ENCODE measurements at regions not wholly inside any gene's neighbourhood (a gene's known extent, or its start where the extent isn't known, plus 50 kb on each side); places are given as distances from the start of the nearest gene placed in this dataset.

DNA sequence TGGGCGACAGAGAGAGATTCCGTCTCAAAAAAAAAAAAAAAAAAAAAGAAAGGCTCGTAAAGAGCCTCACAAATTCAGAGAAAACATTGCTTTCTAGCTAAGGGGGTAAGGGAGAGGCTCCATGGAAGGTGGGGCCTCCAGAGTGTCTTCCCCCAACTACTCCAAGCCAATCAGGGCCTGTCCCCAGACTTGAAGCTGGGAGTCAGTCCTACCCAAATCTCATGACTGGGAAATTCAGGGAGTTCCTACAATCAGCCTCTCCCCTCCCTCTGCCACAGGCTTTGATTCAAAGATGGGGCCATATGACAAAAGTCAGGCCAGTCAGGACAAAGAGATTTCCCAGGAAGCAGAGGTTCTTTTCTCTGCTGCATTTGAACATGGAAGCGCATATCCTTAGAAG, 63.0 kb upstream of the NUP160 start:
- 100% methylated on average over 4 of the region's 4 CpGs for WGBS (ENCODE audit: low lambda C conversion rate)
- Histone ChIP-seq H3K79me2 (ENCODE audit: insufficient read depth) (no peaks in the 10 kb centered on the region), H2AFZ (ENCODE audit: low read depth) (no peak overlapping the region), H3K4me1 (ENCODE audit: control insufficient read depth in 1 of 2, insufficient read depth in 2 of 2, low read depth in 1 of 2, low read length in 1 of 2) (peaks cover 11 to 15% of the 10 kb centered on the region in 2 experiments; a peak in 2 of 4 replicates), H3K27me3 (ENCODE audit: insufficient read depth) (no peaks in the 10 kb centered on the region), H3K4me3 (ENCODE audit: low read depth in 2 of 2, low read length in 1 of 2) (no peak overlapping the region), H3K27ac (ENCODE audit: low read depth in 2 of 2, low read length in 1 of 2) (no peak overlapping the region), H3K9me3 (no peaks in the 10 kb centered on the region), H3K9ac (no peak overlapping the region), H3K4me2 (no peak overlapping the region), H3F3A (replicated peaks; ENCODE audit: insufficient read depth) (peaks cover 3% of the 10 kb centered on the region), H3K36me3 (replicated peaks in 1 of 2; ENCODE audit: control insufficient read depth in 1 of 2, insufficient read depth in 2 of 2, low read length in 1 of 2) (no peaks in the 10 kb centered on the region), H4K20me1 (ENCODE audit: insufficient read depth) (no peaks in the 10 kb centered on the region), H3K9me2 (no peaks in the 10 kb centered on the region)
- no peak for DNase-seq
- ChIA-PET POLR2A (no interaction called here), CTCF (interaction anchor here (1.5 kb wide), 1 partner anchor 58 kb away, joined by 4 read pairs; no protein-coding TSS in a partner anchor)
- TF ChIP-seq RAD21 (IDR thresholded peaks at IDR 0.05; ENCODE audit: low read length), result no peak
- no peak for TF ChIP-seq RCOR1 (IDR thresholded peaks at IDR 0.05; ENCODE audit: low read length)
- TF ChIP-seq, protein P1, sequence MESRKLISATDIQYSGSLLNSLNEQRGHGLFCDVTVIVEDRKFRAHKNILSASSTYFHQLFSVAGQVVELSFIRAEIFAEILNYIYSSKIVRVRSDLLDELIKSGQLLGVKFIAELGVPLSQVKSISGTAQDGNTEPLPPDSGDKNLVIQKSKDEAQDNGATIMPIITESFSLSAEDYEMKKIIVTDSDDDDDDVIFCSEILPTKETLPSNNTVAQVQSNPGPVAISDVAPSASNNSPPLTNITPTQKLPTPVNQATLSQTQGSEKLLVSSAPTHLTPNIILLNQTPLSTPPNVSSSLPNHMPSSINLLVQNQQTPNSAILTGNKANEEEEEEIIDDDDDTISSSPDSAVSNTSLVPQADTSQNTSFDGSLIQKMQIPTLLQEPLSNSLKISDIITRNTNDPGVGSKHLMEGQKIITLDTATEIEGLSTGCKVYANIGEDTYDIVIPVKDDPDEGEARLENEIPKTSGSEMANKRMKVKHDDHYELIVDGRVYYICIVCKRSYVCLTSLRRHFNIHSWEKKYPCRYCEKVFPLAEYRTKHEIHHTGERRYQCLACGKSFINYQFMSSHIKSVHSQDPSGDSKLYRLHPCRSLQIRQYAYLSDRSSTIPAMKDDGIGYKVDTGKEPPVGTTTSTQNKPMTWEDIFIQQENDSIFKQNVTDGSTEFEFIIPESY (IDR thresholded peaks at IDR 0.05; ENCODE audit: borderline replicate concordance, low read depth), result no peak
- no peak for TF ChIP-seq NFIC (IDR thresholded peaks at IDR 0.05; ENCODE audit: borderline replicate concordance)
- no peak for TF ChIP-seq SIN3A (IDR thresholded peaks at IDR 0.05; ENCODE audit: borderline replicate concordance, low read depth, low read length)
- TF ChIP-seq, protein P2, sequence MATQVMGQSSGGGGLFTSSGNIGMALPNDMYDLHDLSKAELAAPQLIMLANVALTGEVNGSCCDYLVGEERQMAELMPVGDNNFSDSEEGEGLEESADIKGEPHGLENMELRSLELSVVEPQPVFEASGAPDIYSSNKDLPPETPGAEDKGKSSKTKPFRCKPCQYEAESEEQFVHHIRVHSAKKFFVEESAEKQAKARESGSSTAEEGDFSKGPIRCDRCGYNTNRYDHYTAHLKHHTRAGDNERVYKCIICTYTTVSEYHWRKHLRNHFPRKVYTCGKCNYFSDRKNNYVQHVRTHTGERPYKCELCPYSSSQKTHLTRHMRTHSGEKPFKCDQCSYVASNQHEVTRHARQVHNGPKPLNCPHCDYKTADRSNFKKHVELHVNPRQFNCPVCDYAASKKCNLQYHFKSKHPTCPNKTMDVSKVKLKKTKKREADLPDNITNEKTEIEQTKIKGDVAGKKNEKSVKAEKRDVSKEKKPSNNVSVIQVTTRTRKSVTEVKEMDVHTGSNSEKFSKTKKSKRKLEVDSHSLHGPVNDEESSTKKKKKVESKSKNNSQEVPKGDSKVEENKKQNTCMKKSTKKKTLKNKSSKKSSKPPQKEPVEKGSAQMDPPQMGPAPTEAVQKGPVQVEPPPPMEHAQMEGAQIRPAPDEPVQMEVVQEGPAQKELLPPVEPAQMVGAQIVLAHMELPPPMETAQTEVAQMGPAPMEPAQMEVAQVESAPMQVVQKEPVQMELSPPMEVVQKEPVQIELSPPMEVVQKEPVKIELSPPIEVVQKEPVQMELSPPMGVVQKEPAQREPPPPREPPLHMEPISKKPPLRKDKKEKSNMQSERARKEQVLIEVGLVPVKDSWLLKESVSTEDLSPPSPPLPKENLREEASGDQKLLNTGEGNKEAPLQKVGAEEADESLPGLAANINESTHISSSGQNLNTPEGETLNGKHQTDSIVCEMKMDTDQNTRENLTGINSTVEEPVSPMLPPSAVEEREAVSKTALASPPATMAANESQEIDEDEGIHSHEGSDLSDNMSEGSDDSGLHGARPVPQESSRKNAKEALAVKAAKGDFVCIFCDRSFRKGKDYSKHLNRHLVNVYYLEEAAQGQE (IDR thresholded peaks at IDR 0.05; ENCODE audit: low read depth, low read length), result no peak
- TF ChIP-seq, protein P3, sequence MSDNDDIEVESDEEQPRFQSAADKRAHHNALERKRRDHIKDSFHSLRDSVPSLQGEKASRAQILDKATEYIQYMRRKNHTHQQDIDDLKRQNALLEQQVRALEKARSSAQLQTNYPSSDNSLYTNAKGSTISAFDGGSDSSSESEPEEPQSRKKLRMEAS (IDR thresholded peaks at IDR 0.05; ENCODE audit: low read depth), result no peak
- no peak for TF ChIP-seq ELF1 (IDR thresholded peaks at IDR 0.05)

DNA sequence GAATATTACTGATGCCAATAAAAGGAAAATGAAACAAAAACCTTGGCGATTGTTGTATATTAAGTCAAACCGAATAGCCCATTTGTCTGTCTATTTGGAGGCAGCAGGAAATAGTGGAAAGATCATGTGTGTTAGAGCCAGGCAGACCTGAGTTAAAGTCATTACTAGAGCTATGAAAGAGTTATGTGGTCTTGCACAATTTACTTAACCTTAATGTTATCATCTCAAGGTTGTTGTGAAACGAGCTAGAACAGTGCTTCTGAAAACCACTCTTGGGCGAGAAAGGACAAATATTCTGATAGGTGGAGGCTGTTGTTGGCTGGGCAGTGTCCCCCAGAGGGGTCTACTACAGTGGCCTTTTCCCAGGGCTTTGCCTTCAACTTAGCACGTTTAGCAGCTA, 60.0 kb upstream of the NUP160 start:
- Histone ChIP-seq H3K4me1 (ENCODE audit: control insufficient read depth in 1 of 2, insufficient read depth in 2 of 2, low read depth in 1 of 2, low read length in 1 of 2) (peaks cover 0 to 2% of the 10 kb centered on the region in 2 experiments; a peak in 1 of 4 replicates), H3K79me2 (ENCODE audit: insufficient read depth) (no peaks in the 10 kb centered on the region), H4K20me1 (ENCODE audit: insufficient read depth) (no peaks in the 10 kb centered on the region), H3K4me2 (no peak overlapping the region), H3K27ac (ENCODE audit: low read depth in 2 of 2, low read length in 1 of 2) (no peak overlapping the region), H3K9me2 (no peaks in the 10 kb centered on the region), H3K4me3 (ENCODE audit: low read depth in 2 of 2, low read length in 1 of 2) (no peak overlapping the region), H3K27me3 (ENCODE audit: insufficient read depth) (no peaks in the 10 kb centered on the region), H3F3A (replicated peaks; ENCODE audit: insufficient read depth) (no peaks in the 10 kb centered on the region), H3K36me3 (replicated peaks in 1 of 2; ENCODE audit: control insufficient read depth in 1 of 2, insufficient read depth in 2 of 2, low read length in 1 of 2) (no peaks in the 10 kb centered on the region), H3K9me3 (no peaks in the 10 kb centered on the region), H2AFZ (ENCODE audit: low read depth) (no peak overlapping the region), H3K9ac (no peak overlapping the region)
- no peak for DNase-seq
- 64% methylated on average over 5 of the region's 5 CpGs for WGBS (ENCODE audit: low lambda C conversion rate)
- POLR2A ChIA-PET, result no interaction called here
- CTCF ChIA-PET, result interaction anchor here (1.2 kb wide), 1 partner anchor 43 kb away, joined by 3 read pairs; no protein-coding TSS in a partner anchor
- TF ChIP-seq, protein P1 (IDR thresholded peaks at IDR 0.05; ENCODE audit: borderline replicate concordance, low read depth), result no peak
- TF ChIP-seq, protein P4, sequence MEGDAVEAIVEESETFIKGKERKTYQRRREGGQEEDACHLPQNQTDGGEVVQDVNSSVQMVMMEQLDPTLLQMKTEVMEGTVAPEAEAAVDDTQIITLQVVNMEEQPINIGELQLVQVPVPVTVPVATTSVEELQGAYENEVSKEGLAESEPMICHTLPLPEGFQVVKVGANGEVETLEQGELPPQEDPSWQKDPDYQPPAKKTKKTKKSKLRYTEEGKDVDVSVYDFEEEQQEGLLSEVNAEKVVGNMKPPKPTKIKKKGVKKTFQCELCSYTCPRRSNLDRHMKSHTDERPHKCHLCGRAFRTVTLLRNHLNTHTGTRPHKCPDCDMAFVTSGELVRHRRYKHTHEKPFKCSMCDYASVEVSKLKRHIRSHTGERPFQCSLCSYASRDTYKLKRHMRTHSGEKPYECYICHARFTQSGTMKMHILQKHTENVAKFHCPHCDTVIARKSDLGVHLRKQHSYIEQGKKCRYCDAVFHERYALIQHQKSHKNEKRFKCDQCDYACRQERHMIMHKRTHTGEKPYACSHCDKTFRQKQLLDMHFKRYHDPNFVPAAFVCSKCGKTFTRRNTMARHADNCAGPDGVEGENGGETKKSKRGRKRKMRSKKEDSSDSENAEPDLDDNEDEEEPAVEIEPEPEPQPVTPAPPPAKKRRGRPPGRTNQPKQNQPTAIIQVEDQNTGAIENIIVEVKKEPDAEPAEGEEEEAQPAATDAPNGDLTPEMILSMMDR (IDR thresholded peaks at IDR 0.05), result no peak
- TF ChIP-seq, protein P5, sequence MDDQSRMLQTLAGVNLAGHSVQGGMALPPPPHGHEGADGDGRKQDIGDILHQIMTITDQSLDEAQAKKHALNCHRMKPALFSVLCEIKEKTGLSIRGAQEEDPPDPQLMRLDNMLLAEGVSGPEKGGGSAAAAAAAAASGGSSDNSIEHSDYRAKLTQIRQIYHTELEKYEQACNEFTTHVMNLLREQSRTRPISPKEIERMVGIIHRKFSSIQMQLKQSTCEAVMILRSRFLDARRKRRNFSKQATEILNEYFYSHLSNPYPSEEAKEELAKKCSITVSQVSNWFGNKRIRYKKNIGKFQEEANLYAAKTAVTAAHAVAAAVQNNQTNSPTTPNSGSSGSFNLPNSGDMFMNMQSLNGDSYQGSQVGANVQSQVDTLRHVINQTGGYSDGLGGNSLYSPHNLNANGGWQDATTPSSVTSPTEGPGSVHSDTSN (IDR thresholded peaks at IDR 0.05), result no peak
- TF ChIP-seq RCOR1 (IDR thresholded peaks at IDR 0.05; ENCODE audit: low read length) (no peak), RXRA (IDR thresholded peaks at IDR 0.05; ENCODE audit: borderline replicate concordance, low read depth) (no peak), RFX5 (IDR thresholded peaks at IDR 0.05; ENCODE audit: low read length) (no peak), FOXM1 (IDR thresholded peaks at IDR 0.05; ENCODE audit: low read depth) (no peak), NFIC (IDR thresholded peaks at IDR 0.05; ENCODE audit: borderline replicate concordance) (no peak), TCF12 (IDR thresholded peaks at IDR 0.05) (no peak), ELF1 (IDR thresholded peaks at IDR 0.05) (no peak)
